SK-N-SH (cell line): ENCODE measurements at regions not wholly inside any gene's neighbourhood (a gene's known extent, or its start where the extent isn't known, plus 50 kb on each side); places are given as distances from the start of the nearest gene placed in this dataset.

Source experiments
- CTCF ChIA-PET: fragments of 300-600, 350-600 bp; formaldehyde crosslinking; extraction: SDS; loops from one replicate; lab custom pipeline; 2021; lab: Yijun Ruan, JAX
- POLR2A ChIA-PET: fragments of 350-600 bp; sonication (Branson Sonifier 250); formaldehyde crosslinking; extraction: SDS; loops from one replicate; lab custom pipeline; 2020; ENCODE audit warnings: antibody characterized with exemption, inconsistent platforms; lab: Yijun Ruan, JAX
- DNase-seq: peaks from one replicate; pipeline ENCODE4 v3.0.0; 2012
- H2AFZ ChIP-seq: fragments of 200-600 bp; sonication (generic); 2 replicates; pipeline ENCODE4 v1.8.1; 2016; ENCODE audit warnings: antibody characterized with exemption, mild to moderate bottlenecking, low read depth
- H3F3A ChIP-seq: fragments of 200-600 bp; sonication (generic); replicated peaks from 2 replicates; pipeline ENCODE3; 2016; ENCODE audit warnings: antibody characterized with exemption, mild to moderate bottlenecking; ENCODE audit not compliant: insufficient read depth
- H3K27ac ChIP-seq, 2 experiments: fragments of 200-500 bp in 1 of 2; fragments of 200-600 bp in 1 of 2; sonication (Bioruptor generic) in 1 of 2; sonication (generic), shearing (Covaris generic) in 1 of 2; 2 replicates each; pipeline versions ENCODE4 v1.5.1 to v1.6.1; 2014 to 2016; ENCODE audit warnings: low read depth in 2 of 2, inconsistent platforms in 1 of 2, low read length in 1 of 2, mild to moderate bottlenecking in 1 of 2, mixed read lengths in 1 of 2
- H3K27me3 ChIP-seq: fragments of 200-600 bp; sonication (generic), shearing (Covaris generic); 2 replicates; pipeline ENCODE4 v1.6.1; 2016; ENCODE audit warnings: mixed run types; ENCODE audit not compliant: insufficient read depth
- H3K36me3 ChIP-seq, 2 experiments: fragments of 200-500 bp in 1 of 2; fragments of 200-600 bp in 1 of 2; sonication (Bioruptor generic) in 1 of 2; sonication (generic) in 1 of 2; replicated peaks in 1 of 2; 2 replicates each; pipeline versions ENCODE3 to v1.5.1; 2014 to 2016; ENCODE audit warnings: low read length in 1 of 2, mild to moderate bottlenecking in 1 of 2; ENCODE audit not compliant: insufficient read depth in 2 of 2, control insufficient read depth in 1 of 2
- H3K4me1 ChIP-seq, 2 experiments: fragments of 200-500 bp in 1 of 2; fragments of 200-600 bp in 1 of 2; sonication (Bioruptor generic) in 1 of 2; sonication (generic), shearing (Covaris generic) in 1 of 2; 2 replicates each; pipeline versions ENCODE4 v1.5.1 to v1.6.1; 2014 to 2016; ENCODE audit warnings: low read depth in 1 of 2, low read length in 1 of 2, mixed run types in 1 of 2; ENCODE audit not compliant: insufficient read depth in 2 of 2, control insufficient read depth in 1 of 2
- H3K4me2 ChIP-seq: fragments of 200-600 bp; sonication (generic), shearing (Covaris generic); 2 replicates; pipeline ENCODE4 v1.6.1; 2017; ENCODE audit warnings: mixed run types
- H3K4me3 ChIP-seq, 2 experiments: fragments of 200-500 bp in 1 of 2; fragments of 200-600 bp in 1 of 2; sonication (Bioruptor generic) in 1 of 2; sonication (generic), shearing (Covaris generic) in 1 of 2; 2 replicates each; pipeline versions ENCODE4 v1.5.1 to v1.8.1; 2014 to 2016; ENCODE audit warnings: low read depth in 2 of 2, inconsistent platforms in 1 of 2, low read length in 1 of 2, mild to moderate bottlenecking in 1 of 2, mixed read lengths in 1 of 2, moderate library complexity in 1 of 2
- H3K79me2 ChIP-seq: fragments of 200-600 bp; sonication (generic); 2 replicates; pipeline ENCODE4 v1.8.1; 2017; ENCODE audit warnings: mild to moderate bottlenecking; ENCODE audit not compliant: insufficient read depth
- H3K9ac ChIP-seq: fragments of 200-600 bp; sonication (generic); 2 replicates; pipeline ENCODE4 v1.6.1; 2017; ENCODE audit warnings: mixed run types
- H3K9me2 ChIP-seq: fragments of 200-600 bp; sonication (generic); 2 replicates; pipeline ENCODE4 v1.6.1; 2017; ENCODE audit warnings: mixed run types
- H3K9me3 ChIP-seq: fragments of 200-600 bp; sonication (generic); 2 replicates; pipeline ENCODE4 v1.6.1; 2017; ENCODE audit warnings: mixed run types, mild to moderate bottlenecking, moderate library complexity
- H4K20me1 ChIP-seq: fragments of 200-600 bp; sonication (generic); 2 replicates; pipeline ENCODE4 v1.6.1; 2017; ENCODE audit warnings: mild to moderate bottlenecking, mixed run types; ENCODE audit not compliant: insufficient read depth
- EP300 ChIP-seq, 2 experiments: IDR thresholded peaks; 2 replicates each; pipeline versions ENCODE4 v1.4.0 to v1.6.1; 2012; ENCODE audit warnings: borderline replicate concordance in 1 of 2, low read depth in 1 of 2, low read length in 1 of 2
- FOSL2 ChIP-seq: IDR thresholded peaks from 2 replicates; pipeline ENCODE4 v1.4.0; 2012; ENCODE audit warnings: low read depth, mild to moderate bottlenecking, moderate library complexity, borderline replicate concordance
- JUND ChIP-seq: IDR thresholded peaks from 2 replicates; pipeline ENCODE4 v1.4.0; 2012
- NFIC ChIP-seq: IDR thresholded peaks from 2 replicates; pipeline ENCODE4 v1.4.0; 2012; ENCODE audit warnings: borderline replicate concordance
- PBX3 ChIP-seq: IDR thresholded peaks from 2 replicates; pipeline ENCODE4; 2012
- RAD21 ChIP-seq: IDR thresholded peaks from 2 replicates; pipeline ENCODE4 v1.6.1; 2012; ENCODE audit warnings: mild to moderate bottlenecking, low read length
- RCOR1 ChIP-seq: fragments of 150-350 bp; IDR thresholded peaks from 2 replicates; pipeline ENCODE4 v1.6.1; 2017; ENCODE audit warnings: antibody characterized with exemption, low read length
- TAF1 ChIP-seq: IDR thresholded peaks from 2 replicates; pipeline ENCODE4 v1.6.1; 2012; ENCODE audit warnings: low read depth, mild to moderate bottlenecking, low read length, moderate library complexity, borderline replicate concordance
- TEAD4 ChIP-seq: IDR thresholded peaks from 2 replicates; pipeline ENCODE4 v1.4.0; 2012; ENCODE audit warnings: mild to moderate bottlenecking, borderline replicate concordance; ENCODE audit not compliant: insufficient read depth
- USF1 ChIP-seq: IDR thresholded peaks from 2 replicates; pipeline ENCODE4 v1.4.0; 2012; ENCODE audit warnings: low read depth, borderline replicate concordance
- USF2 ChIP-seq: fragments of 150-350 bp; IDR thresholded peaks from 2 replicates; pipeline ENCODE4 v1.6.1; 2017; ENCODE audit warnings: antibody characterized with exemption, low read length, low read depth, borderline replicate concordance
- YY1 ChIP-seq: IDR thresholded peaks from 2 replicates; pipeline ENCODE4 v1.4.0; 2012; ENCODE audit warnings: low read depth, mild to moderate bottlenecking
- ZBTB33 ChIP-seq: IDR thresholded peaks from 2 replicates; pipeline ENCODE4 v1.4.0; 2012; ENCODE audit warnings: low read depth, borderline replicate concordance
- WGBS: methylation state at CpG from one replicate; pipeline ENCODE4 v1.1.6; 2017; ENCODE audit warnings: low lambda C conversion rate; 5-methylcytosine and 5-hydroxymethylcytosine counted together

GRCh38 chr2:120517751-120518469 is 172.0 kb downstream of the INHBB start:
- Histone ChIP-seq H3F3A (no peaks in the 10 kb centered on the region), H3K79me2 (no peaks in the 10 kb centered on the region), H3K4me3 (no peak overlapping the region), H3K27me3 (peaks cover 29% of the 10 kb centered on the region), H3K9ac (no peak overlapping the region), H3K36me3 (no peaks in the 10 kb centered on the region), H3K9me2 (no peaks in the 10 kb centered on the region), H3K27ac (no peak overlapping the region), H3K4me1 (no peaks in the 10 kb centered on the region), H2AFZ (no peak overlapping the region), H4K20me1 (no peaks in the 10 kb centered on the region), H3K9me3 (no peaks in the 10 kb centered on the region), H3K4me2 (no peak overlapping the region)
- ChIA-PET CTCF (interaction anchor here (1.3 kb wide), 1 partner anchor 12 kb away, joined by 3 read pairs; no protein-coding TSS in a partner anchor), POLR2A (no interaction called here)
- WGBS: 43% methylated on average over 7 of the region's 7 CpGs
- DNase-seq: no peak
- no peak for TF ChIP-seq RAD21
- TF ChIP-seq USF2: no peak
- TF ChIP-seq TEAD4: no peak
- TF ChIP-seq YY1: no peak
- no peak for TF ChIP-seq RCOR1
- no peak for TF ChIP-seq JUND
- no peak for TF ChIP-seq USF1
- TF ChIP-seq ZBTB33: no peak
- TF ChIP-seq PBX3: no peak
- TF ChIP-seq TAF1: no peak
- TF ChIP-seq FOSL2: no peak
- no peak for TF ChIP-seq NFIC
- no peak for TF ChIP-seq EP300 (IDR thresholded peaks at IDR 0.05; ENCODE audit: borderline replicate concordance in 1 of 2, low read depth in 1 of 2, low read length in 1 of 2)
